HG02970 (cell line): ENCODE measurements at regions not wholly inside any gene's neighbourhood (a gene's known extent, or its start where the extent isn't known, plus 50 kb on each side); places are given as distances from the start of the nearest gene placed in this dataset.
"Not testable (repeated sequence)": the region's sequence is repeated elsewhere in the genome, so short reads cannot be mapped to it uniquely, and the experiment has no call there.

ENCODE experiments used
- ATAC-seq: cut with Tn5 transposase; IDR thresholded peaks from one replicate; pipeline ENCODE4 v1.9.1; 2021; ENCODE audit warnings: mild to moderate bottlenecking, moderate library complexity, moderate number of reproducible peaks; ENCODE audit not compliant: unreplicated experiment, low FRiP score

DNA sequence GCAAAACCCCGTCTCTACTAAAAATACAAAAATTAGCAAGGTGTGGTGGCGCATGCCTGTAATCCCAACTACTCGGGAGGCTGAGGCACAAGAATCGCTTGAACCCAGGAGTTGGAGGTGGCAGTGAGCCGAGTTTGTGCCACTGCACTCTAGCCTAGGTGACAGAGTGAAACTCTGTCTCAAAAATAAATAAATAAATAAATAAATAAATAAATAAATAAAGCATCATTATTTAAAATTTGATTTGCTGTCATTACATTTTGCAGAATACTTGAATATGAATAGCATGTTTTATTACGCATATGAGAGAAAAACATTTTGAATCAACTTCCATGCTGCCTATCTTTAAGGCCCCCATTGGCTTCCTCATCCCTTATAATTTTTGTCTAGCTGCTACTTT, 53.4 kb upstream of the MED14 start:
- ATAC-seq = not testable (repeated sequence)

- ATAC-seq = no peak
These were observed 57.1 kb upstream of the MED14 start for GRCh38 chrX:40792433-40792832.

DNA sequence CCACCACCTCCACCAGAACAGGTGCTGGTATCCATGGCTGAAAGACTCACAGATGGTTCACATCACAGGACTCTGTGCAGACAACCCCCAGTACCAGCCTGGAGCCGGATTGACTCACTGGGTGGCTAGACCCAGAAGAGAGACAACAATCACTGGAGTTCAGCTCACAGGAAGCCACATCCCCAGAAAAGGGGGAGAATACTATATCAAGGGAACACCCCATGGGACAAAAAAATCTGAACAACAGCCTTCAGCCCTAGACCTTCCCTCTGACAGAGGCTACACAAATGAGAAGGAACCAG, 59.4 kb upstream of the MED14 start:
- not testable (repeated sequence) for ATAC-seq

- ATAC-seq = not testable (repeated sequence)
These were observed 64.4 kb upstream of the MED14 start for GRCh38 chrX:40799745-40800144.

DNA sequence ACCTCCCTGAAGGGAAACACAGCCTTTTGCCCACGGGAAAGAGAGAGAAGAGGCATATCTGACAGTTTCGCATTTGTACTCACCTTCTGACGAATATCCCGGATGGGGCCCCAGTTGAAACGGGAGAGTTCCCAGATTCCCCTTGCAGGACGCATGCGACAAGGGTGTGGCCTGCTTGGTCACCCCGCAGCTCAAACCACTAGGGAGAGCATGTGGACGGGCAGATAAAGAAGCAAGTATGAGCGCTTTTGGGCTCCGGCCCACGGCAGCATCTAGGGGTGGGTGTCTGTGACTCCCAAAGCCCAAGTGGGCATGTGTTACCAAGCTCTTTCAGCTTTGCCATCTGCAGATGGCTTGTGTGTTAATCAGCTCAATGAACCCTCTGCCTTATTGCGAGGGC, 70.1 kb upstream of the MED14 start:
- no peak for ATAC-seq

DNA sequence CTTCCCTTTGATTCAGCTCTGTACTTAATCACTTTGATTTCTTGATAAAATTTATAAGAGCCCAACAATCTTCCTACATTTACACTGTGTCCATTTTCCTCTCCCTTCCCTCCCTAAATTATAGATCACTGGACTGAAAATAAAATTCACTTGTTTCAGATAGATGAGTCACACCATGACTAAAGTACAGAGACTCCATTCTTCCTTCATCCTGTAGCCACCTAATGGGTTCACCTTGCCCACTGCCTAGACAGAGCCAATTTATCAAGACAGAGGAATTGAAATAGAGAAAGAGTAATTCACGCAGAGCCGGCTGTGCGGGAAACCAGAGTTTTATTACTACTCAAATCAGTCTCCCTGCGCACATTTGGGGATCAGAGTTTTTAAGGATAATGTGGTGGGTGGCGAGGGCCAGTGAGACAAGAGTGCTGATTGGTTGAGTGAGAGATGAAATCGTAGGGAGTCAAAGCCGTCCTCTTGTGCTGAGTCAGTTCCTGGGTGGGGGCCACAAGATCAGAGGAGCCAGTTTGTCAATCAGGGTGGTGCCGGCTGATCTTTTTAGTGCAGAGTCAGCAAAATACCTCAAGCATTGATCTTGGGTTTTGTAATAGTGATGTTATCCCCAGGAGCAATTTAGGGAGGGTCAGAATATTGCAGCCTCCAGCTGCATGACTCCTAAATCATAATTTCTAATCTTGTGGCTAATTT, 71.3 kb upstream of the MED14 start:
- no peak for ATAC-seq

DNA sequence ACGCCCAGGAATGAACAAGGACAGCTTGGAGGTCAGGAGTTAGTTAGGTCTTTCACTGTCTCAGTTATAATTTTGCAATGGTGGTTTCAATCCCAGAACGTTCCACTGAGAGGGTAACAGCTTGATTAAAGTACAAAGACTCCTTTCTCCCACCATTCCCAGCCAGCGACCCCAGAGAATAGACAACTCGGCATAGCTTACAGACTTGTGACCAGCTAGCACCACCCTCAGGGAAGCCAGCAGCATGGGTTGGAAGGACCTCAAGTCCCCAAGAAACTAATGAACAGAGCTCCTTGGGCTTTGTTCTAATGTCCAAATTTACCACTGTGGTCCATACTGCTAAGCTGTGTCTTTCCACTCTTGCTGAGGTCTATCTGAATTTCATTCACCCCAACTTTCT, 72.0 kb upstream of the MED14 start:
- ATAC-seq = no peak

DNA sequence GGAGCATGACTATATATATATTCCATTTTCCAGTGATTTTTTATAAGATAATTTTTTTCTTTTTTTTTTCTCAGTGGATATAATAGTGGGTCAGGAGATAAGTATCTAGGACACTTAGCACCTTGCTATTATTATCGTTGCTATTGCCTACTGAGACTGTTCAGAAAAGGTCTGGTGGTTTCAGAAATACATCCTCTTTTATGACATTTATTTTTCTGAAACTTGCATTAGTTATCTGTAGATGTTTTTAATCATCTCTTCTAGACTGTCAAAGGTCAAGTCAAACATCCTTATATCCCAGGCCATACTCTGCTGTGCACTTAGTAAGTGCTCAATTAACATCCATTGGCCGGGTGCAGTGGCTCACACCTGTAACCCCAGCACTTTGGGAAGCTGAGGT, 72.9 kb upstream of the MED14 start:
- no peak for ATAC-seq

- no peak for ATAC-seq
These were observed 73.9 kb upstream of the MED14 start for GRCh38 chrX:40809210-40809609.

GRCh38 chrX:40815045-40815444, 79.7 kb upstream of the MED14 start:
- ATAC-seq = not testable (repeated sequence)

DNA sequence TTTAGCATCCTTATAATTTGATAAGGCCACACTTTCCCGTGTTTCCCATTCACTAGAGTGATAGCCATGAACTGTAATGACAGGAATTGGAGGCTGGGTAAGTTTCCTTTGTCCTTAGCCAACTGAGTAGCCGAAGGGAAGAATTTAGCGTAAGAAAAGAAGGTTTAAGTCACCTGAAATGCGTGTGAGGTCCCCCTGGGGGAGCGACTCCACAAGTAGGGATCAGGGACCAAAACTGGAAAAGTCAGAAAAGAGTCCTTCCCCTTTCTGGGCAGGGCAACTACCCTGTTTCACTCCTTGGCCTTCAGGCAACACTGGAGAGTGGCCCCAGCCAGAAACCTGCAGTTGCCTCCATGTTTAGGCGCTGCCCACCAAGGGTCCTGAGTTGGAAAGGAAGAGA, 81.6 kb upstream of the MED14 start:
- no peak for ATAC-seq

GRCh38 chrX:40818236-40818635, 82.9 kb upstream of the MED14 start:
- no peak for ATAC-seq

DNA sequence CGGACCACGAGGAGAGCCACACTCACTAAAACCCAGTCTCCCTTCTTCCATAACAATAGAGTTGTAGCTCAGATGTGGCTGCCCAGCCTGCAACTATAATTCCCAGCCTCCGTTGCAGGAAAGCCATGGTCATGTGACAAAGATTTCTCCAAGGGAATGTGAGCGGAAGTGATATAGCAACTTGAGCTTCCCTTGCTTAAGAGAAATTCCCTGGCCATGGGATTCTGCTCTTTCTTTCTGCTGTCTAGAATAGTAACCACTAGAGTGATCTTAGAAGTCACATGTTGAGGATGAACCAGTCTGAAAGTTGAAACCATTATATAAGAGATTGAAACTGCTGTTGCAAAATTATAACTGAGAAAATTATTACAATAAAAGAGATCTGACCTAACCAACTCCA, 86.4 kb upstream of the MED14 start:
- ATAC-seq = no peak

DNA sequence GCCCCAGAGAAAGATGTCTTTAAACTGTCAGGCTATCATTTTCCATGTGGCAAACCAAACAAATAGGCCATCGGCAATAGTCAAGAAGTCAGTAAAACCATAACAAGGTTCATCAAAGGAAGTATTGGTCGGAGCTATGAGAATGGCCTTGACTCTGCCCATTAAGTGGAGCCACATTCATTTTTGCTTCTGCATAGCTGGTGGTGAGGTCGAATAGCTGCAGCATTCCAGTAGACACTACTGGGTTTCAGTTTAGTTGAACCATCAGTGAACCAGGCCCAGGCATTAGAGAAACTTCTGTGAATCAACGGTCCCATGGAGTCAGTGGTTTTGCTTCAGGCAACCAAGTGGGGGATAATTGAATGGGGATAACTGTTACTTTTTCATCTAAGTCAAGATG, 92.0 kb upstream of the MED14 start:
- ATAC-seq = no peak

GRCh38 chrX:40831750-40832149, 96.4 kb upstream of the MED14 start:
- no peak for ATAC-seq

- no peak for ATAC-seq
These were observed 97.4 kb upstream of the MED14 start for GRCh38 chrX:40832723-40833122.

- no peak for ATAC-seq
These were observed 98.9 kb upstream of the MED14 start for GRCh38 chrX:40834225-40834624.

DNA sequence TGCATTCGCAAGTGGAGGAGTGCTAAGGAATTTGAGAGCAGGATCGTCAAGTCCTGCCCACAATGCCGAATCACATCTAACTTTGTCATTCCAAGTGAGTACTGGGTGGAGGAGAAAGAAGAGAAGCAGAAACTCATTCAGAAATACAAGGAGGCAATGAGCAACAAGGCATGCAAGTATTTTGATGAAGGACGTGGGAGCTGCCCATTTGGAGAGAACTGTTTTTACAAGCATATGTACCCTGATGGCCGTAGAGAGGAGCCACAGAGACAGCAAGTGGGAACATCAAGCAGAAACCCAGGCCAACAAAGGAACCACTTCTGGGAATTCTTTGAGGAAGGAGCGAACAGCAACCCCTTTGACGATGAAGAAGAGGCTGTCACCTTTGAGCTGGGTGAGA, 100.2 kb upstream of the MED14 start:
- ATAC-seq = no peak

- no peak for ATAC-seq
These were observed 108.3 kb upstream of the MED14 start for GRCh38 chrX:40843643-40844042.

GRCh38 chrX:40844471-40844870, 109.1 kb upstream of the MED14 start:
- no peak for ATAC-seq

DNA sequence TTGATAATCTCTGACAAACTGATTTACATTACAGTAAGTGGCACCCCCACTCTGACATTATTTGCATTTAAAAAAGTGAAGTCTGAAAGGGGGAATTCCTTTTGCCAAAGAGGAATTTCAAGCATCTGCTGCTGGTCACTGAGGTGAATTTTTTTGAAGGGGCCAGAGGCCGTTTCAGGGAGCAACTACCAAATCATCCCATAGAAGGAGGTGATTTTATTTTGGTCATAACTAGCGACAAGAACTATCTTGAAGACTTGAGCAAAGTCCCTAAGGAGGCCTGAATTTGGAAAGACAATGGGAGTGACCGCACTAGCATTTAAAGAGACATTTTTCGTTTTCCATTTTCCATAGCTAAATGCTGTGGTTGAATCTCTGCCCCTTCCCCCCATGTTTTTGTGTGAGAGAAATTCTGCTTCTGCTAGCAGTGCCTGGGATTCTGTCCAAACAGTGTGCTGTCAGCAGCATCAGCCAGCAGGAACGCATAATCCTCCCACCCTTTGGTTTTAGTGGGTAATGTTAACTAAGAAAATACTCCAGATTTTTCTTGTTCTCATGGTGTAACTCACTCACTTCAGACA, 110.1 kb upstream of the MED14 start:
- no peak for ATAC-seq

- ATAC-seq = no peak
These were observed 114.8 kb upstream of the MED14 start for GRCh38 chrX:40849906-40850823.
